Brain microvascular endothelial cell (primary cell): ENCODE measurements at regions not wholly inside any gene's neighbourhood (a gene's known extent, or its start where the extent isn't known, plus 50 kb on each side); places are given as distances from the start of the nearest gene placed in this dataset.

Source experiments
- DNase-seq: peaks from one replicate; pipeline ENCODE4 v3.0.0-alpha.2; 2020
- H3K27ac ChIP-seq: fragments of 250-450 bp; sonication (Bioruptor Pico); 2 replicates; pipeline ENCODE4 v1.5.1; 2020; ENCODE audit warnings: mild to moderate bottlenecking, moderate library complexity
- H3K27me3 ChIP-seq: fragments of 250-450 bp; sonication (Bioruptor Pico); replicated peaks from 2 replicates; pipeline ENCODE4 v1.5.1; 2020; ENCODE audit warnings: mild to moderate bottlenecking
- H3K36me3 ChIP-seq: fragments of 250-450 bp; sonication (Bioruptor Pico); replicated peaks from 2 replicates; pipeline ENCODE4 v1.5.1; 2020; ENCODE audit warnings: mild to moderate bottlenecking
- H3K4me3 ChIP-seq: 2 replicates; pipeline ENCODE4 v1.5.1; 2011; ENCODE audit warnings: low read depth, mild to moderate bottlenecking, control low read depth, low read length, moderate library complexity
- CTCF ChIP-seq: IDR thresholded peaks from 2 replicates; pipeline ENCODE4 v1.5.1; 2011; ENCODE audit warnings: low read depth, mild to moderate bottlenecking, moderate library complexity, low read length, control low read depth, inconsistent platforms; ENCODE audit errors: missing control alignments
- in situ Hi-C: cut with HindIII; loops from 2 replicates; pipeline ENCODE4 v1.10.0; 2017; ENCODE audit warnings: low sequenced_read_pairs, low pct_ligation_motif_present

- Histone ChIP-seq H3K36me3 (no peaks in the 10 kb centered on the region), H3K27me3 (no peaks in the 10 kb centered on the region), H3K4me3 (no peak overlapping the region), H3K27ac (no peak overlapping the region)
- in situ Hi-C loops = no loop called here
- no peak for TF ChIP-seq CTCF
- DNase-seq = no peak
Observed at GRCh38 chr1:212182579-212182978, 102.6 kb upstream of the PPP2R5A start.

GRCh38 chr1:212186427-212187207, 98.6 kb upstream of the PPP2R5A start:
- no peak overlapping the region for H3K4me3 ChIP-seq
- in situ Hi-C loops = no loop called here

GRCh38 chr1:212188599-212189351, 96.4 kb upstream of the PPP2R5A start:
- no peak for TF ChIP-seq CTCF
- no peak for DNase-seq
- Histone ChIP-seq H3K27me3 (no peaks in the 10 kb centered on the region), H3K27ac (no peak overlapping the region), H3K4me3 (no peak overlapping the region), H3K36me3 (no peaks in the 10 kb centered on the region)
- in situ Hi-C loops = no loop called here

More at GRCh38 chr1:212186427-212187207, 98.6 kb upstream of the PPP2R5A start:
- no peaks in the 10 kb centered on the region for H3K27me3 ChIP-seq
- no peaks in the 10 kb centered on the region for H3K36me3 ChIP-seq
- no peak overlapping the region for H3K27ac ChIP-seq
- TF ChIP-seq CTCF = no peak
- DNase-seq = no peak

GRCh38 chr1:212189352-212189738, 95.9 kb upstream of the PPP2R5A start:
- Histone ChIP-seq H3K27ac (no peak overlapping the region), H3K4me3 (no peak overlapping the region), H3K36me3 (no peaks in the 10 kb centered on the region), H3K27me3 (no peaks in the 10 kb centered on the region)
- no peak for DNase-seq
- TF ChIP-seq CTCF = no peak
- in situ Hi-C loops = no loop called here

- TF ChIP-seq CTCF = no peak
- Histone ChIP-seq H3K4me3 (no peak overlapping the region), H3K36me3 (no peaks in the 10 kb centered on the region), H3K27me3 (no peaks in the 10 kb centered on the region), H3K27ac (no peak overlapping the region)
- in situ Hi-C loops = no loop called here
- DNase-seq = no peak
Observed at GRCh38 chr1:212190169-212190568, 95.0 kb upstream of the PPP2R5A start.
